Natural killer cell (primary cell): ENCODE measurements at regions not wholly inside any gene's neighbourhood (a gene's known extent, or its start where the extent isn't known, plus 50 kb on each side); places are given as distances from the start of the nearest gene placed in this dataset.
"Not testable (repeated sequence)": the region's sequence is repeated elsewhere in the genome, so short reads cannot be mapped to it uniquely, and the experiment has no call there.

Source experiments
- ATAC-seq, 3 donors: fragments of 150-1000 bp in 2 of 3; fragments of 200-7000 bp in 1 of 3; cut with Tn5 transposase; 1 replicate in 1 of 3; 2 replicates in 2 of 3; pipeline ENCODE4 v1.10.0; 2021; ENCODE audit warnings: mild to moderate bottlenecking in 2 of 3, moderate library complexity in 2 of 3
- DNase-seq, 2 donors: peaks; one replicate each; pipeline versions ENCODE4 v3.0.0 to v3.0.0-alpha.2; 2013 to 2021; ENCODE audit warnings: mixed read lengths in 1 of 2
- H3K27ac ChIP-seq: one replicate; pipeline ENCODE4 v1.5.1; 2013; ENCODE audit warnings: mild to moderate bottlenecking, low read length
- H3K27me3 ChIP-seq: one replicate; pipeline ENCODE4 v1.6.1; 2013; ENCODE audit warnings: low read length; ENCODE audit not compliant: control insufficient read depth, insufficient read depth
- H3K36me3 ChIP-seq: one replicate; pipeline ENCODE4 v1.6.1; 2013; ENCODE audit warnings: low read length; ENCODE audit not compliant: control insufficient read depth, insufficient read depth
- H3K4me1 ChIP-seq: one replicate; pipeline ENCODE4 v1.6.1; 2013; ENCODE audit warnings: low read length; ENCODE audit not compliant: control insufficient read depth, insufficient read depth
- H3K4me3 ChIP-seq: one replicate; pipeline ENCODE4 v1.5.1; 2013; ENCODE audit warnings: low read length
- H3K9me3 ChIP-seq: one replicate; pipeline ENCODE4 v1.6.1; 2013; ENCODE audit warnings: low read length; ENCODE audit not compliant: control insufficient read depth, insufficient read depth
- H3K27ac Mint-ChIP-seq, 2 donors: one replicate each; pipeline ENCODE4 v1.8.0; 2022; ENCODE audit warnings: mild to moderate bottlenecking in 2 of 2, mixed read lengths in 2 of 2, moderate library complexity in 1 of 2
- H3K27me3 Mint-ChIP-seq, 2 donors: one replicate each; pipeline ENCODE4 v1.8.0; 2022; ENCODE audit warnings: low read depth in 2 of 2, mixed read lengths in 2 of 2
- H3K36me3 Mint-ChIP-seq: one replicate; pipeline ENCODE4 v1.8.0; 2022; ENCODE audit warnings: mixed read lengths
- H3K4me1 Mint-ChIP-seq, 2 donors: one replicate each; pipeline ENCODE4 v1.8.0; 2022; ENCODE audit warnings: mixed read lengths in 2 of 2
- H3K4me3 Mint-ChIP-seq: one replicate; pipeline ENCODE4 v1.8.0; 2022; ENCODE audit warnings: mild to moderate bottlenecking, moderate library complexity, mixed read lengths
- H3K9me3 Mint-ChIP-seq, 2 donors: one replicate each; pipeline ENCODE4 v1.8.0; 2022; ENCODE audit warnings: mixed read lengths in 2 of 2
- WGBS: methylation state at CpG from one replicate; pipeline ENCODE4 v1.1.7; 2013; ENCODE audit warnings: missing lambda C conversion rate; ENCODE audit not compliant: insufficient coverage; 5-methylcytosine and 5-hydroxymethylcytosine counted together
- intact Hi-C: fragments of 100-400 bp; cut with micrococcal nuclease; formaldehyde crosslinking; loops from one replicate; pipeline ENCODE4 v1.14.2; 2022
- TF ChIP-seq, protein P1 (sequence below): fragments of 200-600 bp; IDR thresholded peaks from one replicate; pipeline ENCODE4 v1.8.0; 2022; ENCODE audit warnings: antibody characterized with exemption

DNA sequence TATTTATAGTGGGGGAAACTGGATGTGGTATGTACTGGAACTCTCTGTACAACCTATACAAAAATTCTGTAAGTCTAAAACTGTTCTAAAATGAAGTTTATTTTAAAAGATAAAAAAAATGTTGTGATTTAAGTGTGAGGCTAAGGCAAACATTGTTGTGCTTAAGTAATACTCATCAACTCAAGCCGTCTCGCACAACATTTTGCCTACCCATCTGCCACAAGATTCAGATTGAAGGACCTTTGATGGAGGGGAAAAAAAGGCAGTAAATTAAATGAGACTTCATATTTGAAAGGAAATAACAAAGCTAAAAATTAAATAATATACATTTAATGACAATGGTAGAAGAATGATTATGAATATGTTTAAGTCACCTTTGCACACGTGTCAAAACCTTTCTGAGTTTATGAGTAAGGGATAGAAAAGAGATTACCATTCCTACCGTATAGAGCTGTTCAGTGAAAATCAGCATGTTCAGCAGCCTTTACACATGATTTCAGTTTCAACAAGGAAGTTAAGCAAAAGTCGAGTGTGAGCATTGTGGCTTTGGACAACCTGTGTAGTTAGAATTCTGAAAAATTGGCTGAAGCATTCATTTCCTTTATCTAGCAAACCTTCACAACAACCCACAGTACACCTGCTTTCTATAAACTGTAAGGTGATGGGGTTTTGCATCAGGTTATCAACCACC, 499.3 kb downstream of the IRS1 start:
- H3K27me3 ChIP-seq: no peaks in the 10 kb centered on the region
- H3K4me1 ChIP-seq: no peaks in the 10 kb centered on the region
- 78% methylated on average over 2 of the region's 5 CpGs for WGBS
- no peaks in the 10 kb centered on the region for H3K36me3 Mint-ChIP-seq
- DNase-seq (no peak), ATAC-seq (no peak)
- no peak overlapping the region for H3K4me3 Mint-ChIP-seq
- H3K9me3 ChIP-seq: no peaks in the 10 kb centered on the region
- H3K27ac ChIP-seq: no peak overlapping the region
- no peak overlapping the region for H3K4me3 ChIP-seq
- intact Hi-C loops: no loop called here
- H3K4me1 Mint-ChIP-seq: no peaks in the 10 kb centered on the region
- H3K9me3 Mint-ChIP-seq: peaks cover 3 to 8% of the 10 kb centered on the region in 2 donors
- TF ChIP-seq, protein P1, sequence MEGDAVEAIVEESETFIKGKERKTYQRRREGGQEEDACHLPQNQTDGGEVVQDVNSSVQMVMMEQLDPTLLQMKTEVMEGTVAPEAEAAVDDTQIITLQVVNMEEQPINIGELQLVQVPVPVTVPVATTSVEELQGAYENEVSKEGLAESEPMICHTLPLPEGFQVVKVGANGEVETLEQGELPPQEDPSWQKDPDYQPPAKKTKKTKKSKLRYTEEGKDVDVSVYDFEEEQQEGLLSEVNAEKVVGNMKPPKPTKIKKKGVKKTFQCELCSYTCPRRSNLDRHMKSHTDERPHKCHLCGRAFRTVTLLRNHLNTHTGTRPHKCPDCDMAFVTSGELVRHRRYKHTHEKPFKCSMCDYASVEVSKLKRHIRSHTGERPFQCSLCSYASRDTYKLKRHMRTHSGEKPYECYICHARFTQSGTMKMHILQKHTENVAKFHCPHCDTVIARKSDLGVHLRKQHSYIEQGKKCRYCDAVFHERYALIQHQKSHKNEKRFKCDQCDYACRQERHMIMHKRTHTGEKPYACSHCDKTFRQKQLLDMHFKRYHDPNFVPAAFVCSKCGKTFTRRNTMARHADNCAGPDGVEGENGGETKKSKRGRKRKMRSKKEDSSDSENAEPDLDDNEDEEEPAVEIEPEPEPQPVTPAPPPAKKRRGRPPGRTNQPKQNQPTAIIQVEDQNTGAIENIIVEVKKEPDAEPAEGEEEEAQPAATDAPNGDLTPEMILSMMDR: no peak
- no peaks in the 10 kb centered on the region for H3K27me3 Mint-ChIP-seq
- no peaks in the 10 kb centered on the region for H3K36me3 ChIP-seq
- H3K27ac Mint-ChIP-seq: no peak overlapping the region

DNA sequence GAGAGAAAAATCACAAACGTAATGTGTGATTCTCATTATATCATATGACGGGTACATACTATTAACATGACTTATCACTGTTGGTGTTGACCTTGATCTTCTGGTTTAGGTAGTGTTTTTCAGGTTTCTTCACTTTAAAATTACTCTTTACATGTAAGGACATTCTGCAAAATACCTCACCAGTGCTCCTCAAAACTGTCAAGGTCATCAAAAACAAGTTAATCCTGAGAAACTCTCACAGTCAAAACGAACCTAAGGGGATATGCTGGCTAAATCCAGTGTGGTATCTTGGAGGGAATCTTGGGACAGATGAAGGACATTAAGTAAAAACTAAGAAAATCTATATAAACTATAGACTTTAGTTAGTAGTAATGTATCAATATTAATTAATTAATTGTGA, 499.8 kb downstream of the IRS1 start:
- peaks cover 3 to 8% of the 10 kb centered on the region in 2 donors for H3K9me3 Mint-ChIP-seq
- TF ChIP-seq, protein P1: no peak
- no peaks in the 10 kb centered on the region for H3K36me3 Mint-ChIP-seq
- no peak overlapping the region for H3K27ac Mint-ChIP-seq
- no CpG with 5 or more reads among the region's 3 CpGs for WGBS
- Histone ChIP-seq H3K27me3 (no peaks in the 10 kb centered on the region), H3K4me3 (no peak overlapping the region), H3K9me3 (no peaks in the 10 kb centered on the region), H3K4me1 (no peaks in the 10 kb centered on the region), H3K36me3 (no peaks in the 10 kb centered on the region), H3K27ac (no peak overlapping the region)
- H3K27me3 Mint-ChIP-seq: no peaks in the 10 kb centered on the region
- intact Hi-C loops: no loop called here
- no peak overlapping the region for H3K4me3 Mint-ChIP-seq
- no peaks in the 10 kb centered on the region for H3K4me1 Mint-ChIP-seq
- ATAC-seq (no peak), DNase-seq (no peak)

GRCh38 chr2:226295681-226296080, 503.9 kb downstream of the IRS1 start:
- Mint-ChIP-seq H3K27me3 (no peaks in the 10 kb centered on the region), H3K4me1 (no peaks in the 10 kb centered on the region), H3K27ac (no peak overlapping the region), H3K4me3 (no peak overlapping the region), H3K9me3 (peaks cover 10 to 21% of the 10 kb centered on the region in 2 donors), H3K36me3 (no peaks in the 10 kb centered on the region)
- H3K27me3 ChIP-seq: no peaks in the 10 kb centered on the region
- H3K4me1 ChIP-seq: no peaks in the 10 kb centered on the region
- peaks cover 2% of the 10 kb centered on the region for H3K9me3 ChIP-seq
- TF ChIP-seq, protein P1: no peak
- ATAC-seq (no peak), DNase-seq (no peak)
- intact Hi-C loops: no loop called here
- no peak overlapping the region for H3K4me3 ChIP-seq
- no peak overlapping the region for H3K27ac ChIP-seq
- H3K36me3 ChIP-seq: no peaks in the 10 kb centered on the region
- WGBS: 86% methylated on average over 3 of the region's 3 CpGs

GRCh38 chr2:226295123-226295522, 504.5 kb downstream of the IRS1 start:
- H3K9me3 ChIP-seq: peaks cover 2% of the 10 kb centered on the region
- no peak overlapping the region for H3K27ac Mint-ChIP-seq
- ATAC-seq (no peak), DNase-seq (no peak)
- H3K36me3 Mint-ChIP-seq: no peaks in the 10 kb centered on the region
- no peak overlapping the region for H3K27ac ChIP-seq
- H3K27me3 Mint-ChIP-seq: no peaks in the 10 kb centered on the region
- intact Hi-C loops: no loop called here
- H3K9me3 Mint-ChIP-seq: peaks cover 10 to 21% of the 10 kb centered on the region in 2 donors
- no peak overlapping the region for H3K4me3 ChIP-seq
- TF ChIP-seq, protein P1: no peak
- no peaks in the 10 kb centered on the region for H3K27me3 ChIP-seq
- H3K4me1 ChIP-seq: no peaks in the 10 kb centered on the region
- 0% methylated on average over 1 of the region's 1 CpG for WGBS
- no peaks in the 10 kb centered on the region for H3K36me3 ChIP-seq
- H3K4me1 Mint-ChIP-seq: no peaks in the 10 kb centered on the region
- no peak overlapping the region for H3K4me3 Mint-ChIP-seq

GRCh38 chr2:226291281-226291680, 508.3 kb downstream of the IRS1 start:
- intact Hi-C loops, H3K27me3 Mint-ChIP-seq, H3K9me3 ChIP-seq, H3K27ac ChIP-seq, ATAC-seq, H3K4me1 ChIP-seq, H3K4me3 ChIP-seq, H3K27me3 ChIP-seq, H3K27ac Mint-ChIP-seq, H3K36me3 ChIP-seq, H3K4me3 Mint-ChIP-seq, H3K36me3 Mint-ChIP-seq, H3K4me1 Mint-ChIP-seq, DNase-seq: not testable (repeated sequence)
- H3K9me3 Mint-ChIP-seq: peaks cover 17 to 22% of the 10 kb centered on the region in 2 donors
- 88% methylated on average over 1 of the region's 1 CpG for WGBS
